RCC 7860 (cell line): ENCODE measurements at regions not wholly inside any gene's neighbourhood (a gene's known extent, or its start where the extent isn't known, plus 50 kb on each side); places are given as distances from the start of the nearest gene placed in this dataset.

Source experiments
- DNase-seq: peaks from one replicate; pipeline ENCODE4 v3.0.0-alpha.2; 2015; ENCODE audit warnings: low spot score
- FAIRE-seq: peaks from 2 replicates; lab custom pipeline; 2012; peaks lifted over from hg19 to GRCh38; lab: Jason Lieb, UNC

GRCh38 chr2:30046979-30047378 is 99.8 kb upstream of the YPEL5 start:
- DNase-seq (no peak), FAIRE-seq (no peak)

- FAIRE-seq: no peak
These were observed 98.1 kb upstream of the YPEL5 start for GRCh38 chr2:30048636-30049175.

GRCh38 chr2:30055548-30055947 is 91.3 kb upstream of the YPEL5 start:
- DNase-seq: no peak
- FAIRE-seq: no peak

More at GRCh38 chr2:30048636-30049175, 98.1 kb upstream of the YPEL5 start:
- DNase-seq: no peak

- FAIRE-seq: no peak
- no peak for DNase-seq
These were observed 86.2 kb upstream of the YPEL5 start for GRCh38 chr2:30060562-30060961.

GRCh38 chr2:30068067-30068466 is 78.7 kb upstream of the YPEL5 start:
- no peak for FAIRE-seq
- DNase-seq: no peak

GRCh38 chr2:30072250-30072842 is 74.5 kb upstream of the YPEL5 start:
- DNase-seq (peak; percentile 62), FAIRE-seq (no peak)

- no peak for FAIRE-seq
- DNase-seq: no peak
These were observed 73.3 kb upstream of the YPEL5 start for GRCh38 chr2:30073523-30073922.

GRCh38 chr2:30074023-30074422 is 72.8 kb upstream of the YPEL5 start:
- no peak for DNase-seq
- FAIRE-seq: no peak

GRCh38 chr2:30078521-30078920 is 68.3 kb upstream of the YPEL5 start:
- FAIRE-seq (no peak), DNase-seq (no peak)

GRCh38 chr2:30084915-30085314 is 61.9 kb upstream of the YPEL5 start:
- no peak for DNase-seq
- no peak for FAIRE-seq

- FAIRE-seq: no peak
- no peak for DNase-seq
These were observed 57.6 kb upstream of the YPEL5 start for GRCh38 chr2:30089171-30089570.

GRCh38 chr2:30095402-30095801 is 51.4 kb upstream of the YPEL5 start:
- no peak for FAIRE-seq
- no peak for DNase-seq

- DNase-seq: no peak
- FAIRE-seq: no peak
These were observed 50.4 kb upstream of the YPEL5 start for GRCh38 chr2:30096451-30096850.
